IMR-90 (cell line): ENCODE measurements at regions not wholly inside any gene's neighbourhood (a gene's known extent, or its start where the extent isn't known, plus 50 kb on each side); places are given as distances from the start of the nearest gene placed in this dataset.

Source experiments
- ATAC-seq: fragments of 200-7000 bp; cut with Tn5 transposase; 2 replicates; pipeline ENCODE4 v1.9.1; 2020; ENCODE audit warnings: low read depth, mild to moderate bottlenecking, moderate library complexity
- BruUV-seq: library from RNA; stranded (reverse); fragments of 400-500 nt; replicated peaks from 2 replicates; lab custom pipeline; 2021; lab: Mats Ljungman, UMichigan
- CTCF ChIA-PET: fragments of 300-600 bp; formaldehyde crosslinking; extraction: SDS; loops from one replicate; lab custom pipeline; 2021; ENCODE audit warnings: antibody characterized with exemption; lab: Yijun Ruan, JAX
- POLR2A ChIA-PET: fragments of 300-600 bp; sonication (Branson Sonifier 250); formaldehyde crosslinking; loops from one replicate; lab custom pipeline; 2022; ENCODE audit warnings: antibody characterized with exemption; ENCODE audit not compliant: unreplicated experiment; lab: Charles Lee
- DNase-seq: peaks from one replicate; pipeline ENCODE4 v3.0.0; 2013
- H2AFZ ChIP-seq: replicated peaks from 2 replicates; pipeline ENCODE3; 2013; ENCODE audit warnings: low read length, mild to moderate bottlenecking; ENCODE audit not compliant: poor library complexity
- H2AK5ac ChIP-seq: 2 replicates; pipeline ENCODE4 v1.6.1; 2013; ENCODE audit warnings: low read depth, low read length, inconsistent platforms
- H2AK9ac ChIP-seq: replicated peaks from 2 replicates; pipeline ENCODE3; 2013; ENCODE audit warnings: mild to moderate bottlenecking, low read depth, low read length, moderate library complexity; ENCODE audit not compliant: poor library complexity
- H2BK120ac ChIP-seq: 2 replicates; pipeline ENCODE4 v1.6.1; 2013; ENCODE audit warnings: low read depth, low read length, inconsistent platforms
- H2BK15ac ChIP-seq: 3 replicates; pipeline ENCODE4 v1.6.1; 2013; ENCODE audit warnings: low read depth, low read length, inconsistent platforms
- H2BK20ac ChIP-seq: 2 replicates; pipeline ENCODE4 v1.6.1; 2013; ENCODE audit warnings: low read depth, mild to moderate bottlenecking, inconsistent platforms, low read length, moderate library complexity
- H2BK5ac ChIP-seq: 2 replicates; pipeline ENCODE4 v1.6.1; 2013; ENCODE audit warnings: mild to moderate bottlenecking, low read depth, low read length, inconsistent platforms; ENCODE audit not compliant: poor library complexity, severe bottlenecking
- H3K14ac ChIP-seq: replicated peaks from 2 replicates; pipeline ENCODE4 v1.6.1; 2013; ENCODE audit warnings: low read depth, low read length, inconsistent platforms
- H3K18ac ChIP-seq: 2 replicates; pipeline ENCODE4 v1.6.1; 2013; ENCODE audit warnings: low read depth, low read length, control low read depth
- H3K23ac ChIP-seq: 2 replicates; pipeline ENCODE4 v1.6.1; 2013; ENCODE audit warnings: low read depth, low read length, inconsistent platforms
- H3K27ac ChIP-seq: 2 replicates; pipeline ENCODE4 v1.5.1; 2013; ENCODE audit warnings: mild to moderate bottlenecking, control low read depth, low read length; ENCODE audit not compliant: insufficient read depth
- H3K27me3 ChIP-seq: 2 replicates; pipeline ENCODE4 v1.6.1; 2013; ENCODE audit warnings: low read length; ENCODE audit not compliant: control insufficient read depth, insufficient read depth
- H3K36me3 ChIP-seq: 2 replicates; pipeline ENCODE4 v1.6.1; 2013; ENCODE audit warnings: low read length, mixed read lengths; ENCODE audit not compliant: control insufficient read depth, insufficient read depth
- H3K4ac ChIP-seq: 2 replicates; pipeline ENCODE4 v1.6.1; 2013; ENCODE audit warnings: low read depth, low read length, inconsistent platforms
- H3K4me1 ChIP-seq: 2 replicates; pipeline ENCODE4 v1.6.1; 2013; ENCODE audit warnings: low read length, mixed read lengths; ENCODE audit not compliant: control insufficient read depth, insufficient read depth
- H3K4me2 ChIP-seq: 2 replicates; pipeline ENCODE4 v1.6.1; 2013; ENCODE audit warnings: low read depth, mild to moderate bottlenecking, control low read depth, low read length, moderate library complexity
- H3K4me3 ChIP-seq: 2 replicates; pipeline ENCODE4 v1.5.1; 2013; ENCODE audit warnings: low read depth, mild to moderate bottlenecking, control low read depth, low read length, moderate library complexity; ENCODE audit not compliant: insufficient read depth
- H3K56ac ChIP-seq: 2 replicates; pipeline ENCODE4 v1.6.1; 2013; ENCODE audit warnings: low read length, inconsistent platforms; ENCODE audit not compliant: insufficient read depth; ENCODE audit errors: extremely low read depth
- H3K79me1 ChIP-seq, 2 experiments: 2 replicates each; pipeline ENCODE4 v1.6.1; 2013; ENCODE audit warnings: low read length in 2 of 2, inconsistent platforms in 1 of 2, low read depth in 1 of 2
- H3K9ac ChIP-seq: 2 replicates; pipeline ENCODE4 v1.6.1; 2013; ENCODE audit warnings: low read depth, low read length, control low read depth
- H3K9me1 ChIP-seq: 2 replicates; pipeline ENCODE4 v1.6.1; 2013; ENCODE audit warnings: low read length, inconsistent platforms; ENCODE audit not compliant: insufficient read depth
- H3K9me3 ChIP-seq: 2 replicates; pipeline ENCODE4 v1.6.1; 2013; ENCODE audit warnings: low read length; ENCODE audit not compliant: control insufficient read depth, insufficient read depth
- H4K20me1 ChIP-seq: 2 replicates; pipeline ENCODE4 v1.6.1; 2013; ENCODE audit warnings: low read length, inconsistent platforms; ENCODE audit not compliant: insufficient read depth
- H4K5ac ChIP-seq: 2 replicates; pipeline ENCODE4 v1.6.1; 2013; ENCODE audit warnings: mild to moderate bottlenecking, low read depth, low read length, control low read depth
- H4K8ac ChIP-seq, 2 experiments: 2 replicates each; pipeline ENCODE4 v1.6.1; 2013; ENCODE audit warnings: low read depth in 2 of 2, low read length in 2 of 2, control low read depth in 1 of 2, inconsistent platforms in 1 of 2
- H4K91ac ChIP-seq: 2 replicates; pipeline ENCODE4 v1.6.1; 2013; ENCODE audit warnings: low read depth, low read length, inconsistent platforms; ENCODE audit not compliant: insufficient read depth
- CEBPB ChIP-seq: IDR thresholded peaks from 2 replicates; pipeline ENCODE4 v1.6.1; 2012; ENCODE audit warnings: low read depth, low read length, improper control_type of control experiment
- MXI1 ChIP-seq: IDR thresholded peaks from 2 replicates; pipeline ENCODE4 v1.6.1; 2012; ENCODE audit warnings: low read depth, mild to moderate bottlenecking, low read length, moderate library complexity, borderline replicate concordance
- RCOR1 ChIP-seq: IDR thresholded peaks from 2 replicates; pipeline ENCODE4 v1.6.1; 2012; ENCODE audit warnings: mild to moderate bottlenecking, low read length, improper control_type of control experiment; ENCODE audit not compliant: insufficient replicate concordance
- RFX5 ChIP-seq: IDR thresholded peaks from 2 replicates; pipeline ENCODE4 v1.8.0; 2012; ENCODE audit warnings: low read depth, mild to moderate bottlenecking, low read length, moderate library complexity
- WGBS, 2 experiments: methylation state at CpG; one replicate each; pipeline versions ENCODE4 v1.1.5 to v1.1.7; 2013; ENCODE audit warnings: missing lambda C conversion rate in 2 of 2; ENCODE audit not compliant: insufficient read length in 1 of 2; ENCODE audit errors: extremely low coverage in 2 of 2; 5-methylcytosine and 5-hydroxymethylcytosine counted together
- dilution Hi-C: fragments of 300-500 bp; cut with HindIII; formaldehyde crosslinking; loops from one replicate; pipeline ENCODE4 v1.14.3; 2018; ENCODE audit warnings: low sequenced_read_pairs; ENCODE audit not compliant: unreplicated experiment
- in situ Hi-C: fragments of 300-500 bp; cut with MboI; formaldehyde crosslinking; loops from 3 replicates; pipeline ENCODE4 v1.14.3; 2019; ENCODE audit warnings: low sequenced_read_pairs, inconsistent platforms, mixed read lengths
- intact Hi-C: fragments of 100-400 bp; cut with micrococcal nuclease; formaldehyde crosslinking; loops from 2 replicates; pipeline ENCODE4 v1.10.0; 2022

- no peak overlapping the region for H3K56ac ChIP-seq
- H3K4me2 ChIP-seq = no peak overlapping the region
- no peaks in the 10 kb centered on the region for H3K36me3 ChIP-seq
- no peak overlapping the region for H2AK5ac ChIP-seq
- POLR2A ChIA-PET = no interaction called here
- WGBS, 2 experiments = no CpG with 5 or more reads among the region's 3 CpGs
- H4K8ac ChIP-seq = no peak overlapping the region
- in situ Hi-C loops = no loop called here
- H3K23ac ChIP-seq = no peak overlapping the region
- TF ChIP-seq MXI1 (no peak), CEBPB (no peak), RFX5 (no peak), RCOR1 (no peak)
- no peak overlapping the region for H3K9ac ChIP-seq
- intact Hi-C loops = no loop called here
- no peaks in the 10 kb centered on the region for H3K4me1 ChIP-seq
- H2AK9ac ChIP-seq = no peak overlapping the region
- H3K4me3 ChIP-seq = no peak overlapping the region
- no peak overlapping the region for H3K4ac ChIP-seq
- no peak overlapping the region for H2BK15ac ChIP-seq
- BruUV-seq = no TSS peak
- no peak for DNase-seq
- no peak overlapping the region for H4K91ac ChIP-seq
- no peak for ATAC-seq
- peaks cover 2% of the 10 kb centered on the region; the same call in 1 of the 2 replicates for H3K9me3 ChIP-seq
- dilution Hi-C loops = no loop called here
- no peak overlapping the region for H3K14ac ChIP-seq
- H3K9me1 ChIP-seq = no peaks in the 10 kb centered on the region
- no peak overlapping the region for H2BK20ac ChIP-seq
- no peak overlapping the region for H3K18ac ChIP-seq
- H2AFZ ChIP-seq = no peak overlapping the region
- no peak overlapping the region for H4K5ac ChIP-seq
- no peak overlapping the region for H2BK5ac ChIP-seq
- CTCF ChIA-PET = no interaction called here
- no peaks in the 10 kb centered on the region for H3K27me3 ChIP-seq
- no peaks in the 10 kb centered on the region for H3K79me1 ChIP-seq
- no peak overlapping the region for H3K27ac ChIP-seq
- no peak overlapping the region for H2BK120ac ChIP-seq
- H4K20me1 ChIP-seq = no peaks in the 10 kb centered on the region
Measured at GRCh38 chr4:44118971-44119680, 329.5 kb downstream of the KCTD8 start.
